ENCODE measurements at regions not wholly inside any gene's neighbourhood (a gene's known extent, or its start where the extent isn't known, plus 50 kb on each side); places are given as distances from the start of the nearest gene placed in this dataset.

- ATAC-seq: no peak
- DNase-seq: no peak
Measured at GRCh38 chr9:74220327-74220726, 276.8 kb upstream of the RORB start.

GRCh38 chr9:74236857-74237256, 260.3 kb upstream of the RORB start:
- ATAC-seq (no peak), DNase-seq (no peak)

- DNase-seq (no peak), ATAC-seq (no peak)
Measured at GRCh38 chr9:74245866-74246497, 251.2 kb upstream of the RORB start.

GRCh38 chr9:74255489-74255984, 241.6 kb upstream of the RORB start:
- DNase-seq (no peak), ATAC-seq (no peak)

GRCh38 chr9:74275872-74276508, 221.1 kb upstream of the RORB start:
- ATAC-seq: no peak

GRCh38 chr9:74277532-74277931, 219.6 kb upstream of the RORB start:
- DNase-seq (no peak), ATAC-seq (no peak)

More at GRCh38 chr9:74275872-74276508, 221.1 kb upstream of the RORB start:
- DNase-seq: no peak

- DNase-seq: no peak
- ATAC-seq: no peak
Measured at GRCh38 chr9:74281674-74282073, 215.5 kb upstream of the RORB start.

GRCh38 chr9:74282526-74283253, 214.4 kb upstream of the RORB start:
- DNase-seq (no peak), ATAC-seq (no peak)

GRCh38 chr9:74284581-74285450, 212.3 kb upstream of the RORB start:
- DNase-seq: no peak

GRCh38 chr9:74293479-74293878, 203.7 kb upstream of the RORB start:
- DNase-seq (no peak), ATAC-seq (no peak)

More at GRCh38 chr9:74284581-74285450, 212.3 kb upstream of the RORB start:
- no peak for ATAC-seq

- DNase-seq (no peak), ATAC-seq (no peak)
Measured at GRCh38 chr9:74303945-74304344, 193.2 kb upstream of the RORB start.

- ATAC-seq: no peak
- no peak for DNase-seq
Measured at GRCh38 chr9:74304598-74304997, 192.5 kb upstream of the RORB start.

GRCh38 chr9:74309654-74310053, 187.5 kb upstream of the RORB start:
- DNase-seq (no peak), ATAC-seq (no peak)

GRCh38 chr9:74317235-74317634, 179.9 kb upstream of the RORB start:
- no peak for ATAC-seq
- DNase-seq: no peak

GRCh38 chr9:74321396-74321795, 175.7 kb upstream of the RORB start:
- DNase-seq (no peak), ATAC-seq (no peak)

GRCh38 chr9:74322661-74323314, 174.3 kb upstream of the RORB start:
- ATAC-seq: no peak
- no peak for DNase-seq

GRCh38 chr9:74330487-74331214, 166.5 kb upstream of the RORB start:
- ATAC-seq (no peak), DNase-seq (no peak)

GRCh38 chr9:74331607-74332006, 165.5 kb upstream of the RORB start:
- ATAC-seq: no peak
- DNase-seq: no peak

- ATAC-seq (no peak), DNase-seq (no peak)
Measured at GRCh38 chr9:74333384-74334032, 163.6 kb upstream of the RORB start.

- DNase-seq (no peak), ATAC-seq (no peak)
Measured at GRCh38 chr9:74334271-74334670, 162.9 kb upstream of the RORB start.

- ATAC-seq: no peak
- DNase-seq: no peak
Measured at GRCh38 chr9:74336161-74336560, 161.0 kb upstream of the RORB start.
